CMK (cell line): ENCODE measurements at regions not wholly inside any gene's neighbourhood (a gene's known extent, or its start where the extent isn't known, plus 50 kb on each side); places are given as distances from the start of the nearest gene placed in this dataset.

Source experiments
- DNase-seq: peaks from one replicate; pipeline ENCODE4 v3.0.0-alpha.2; 2010; ENCODE audit warnings: low read depth

GRCh38 chr4:36719425-36719824 lies 438.0 kb downstream of the DTHD1 start:
- DNase-seq = no peak

- DNase-seq = no peak
Measured at GRCh38 chr4:36722986-36723385, 441.6 kb downstream of the DTHD1 start.

GRCh38 chr4:36734334-36734733 lies 452.9 kb downstream of the DTHD1 start:
- no peak for DNase-seq

- no peak for DNase-seq
Measured at GRCh38 chr4:36737691-36738090, 456.3 kb downstream of the DTHD1 start.

GRCh38 chr4:36740796-36741310 lies 459.4 kb downstream of the DTHD1 start:
- no peak for DNase-seq

- no peak for DNase-seq
Measured at GRCh38 chr4:36747277-36748129, 466.1 kb downstream of the DTHD1 start.

GRCh38 chr4:36753048-36753447 lies 471.6 kb downstream of the DTHD1 start:
- no peak for DNase-seq

GRCh38 chr4:36757580-36758311 lies 476.3 kb downstream of the DTHD1 start:
- DNase-seq = no peak

- no peak for DNase-seq
Measured at GRCh38 chr4:36758312-36759178, 477.1 kb downstream of the DTHD1 start.

GRCh38 chr4:36761607-36762006 lies 480.2 kb downstream of the DTHD1 start:
- DNase-seq = no peak

GRCh38 chr4:36763814-36764213 lies 480.7 kb upstream of the NWD2 start:
- no peak for DNase-seq

- no peak for DNase-seq
Measured at GRCh38 chr4:36767596-36767995, 476.9 kb upstream of the NWD2 start.

- no peak for DNase-seq
Measured at GRCh38 chr4:36771411-36772153, 473.0 kb upstream of the NWD2 start.

- no peak for DNase-seq
Measured at GRCh38 chr4:36772154-36772516, 472.4 kb upstream of the NWD2 start.

- DNase-seq = no peak
Measured at GRCh38 chr4:36773467-36773866, 471.1 kb upstream of the NWD2 start.

- DNase-seq = no peak
Measured at GRCh38 chr4:36775544-36775943, 469.0 kb upstream of the NWD2 start.

GRCh38 chr4:36779601-36780000 lies 464.9 kb upstream of the NWD2 start:
- DNase-seq = no peak

- no peak for DNase-seq
Measured at GRCh38 chr4:36785973-36786372, 458.6 kb upstream of the NWD2 start.

GRCh38 chr4:36786519-36786918 lies 458.0 kb upstream of the NWD2 start:
- no peak for DNase-seq

- DNase-seq = no peak
Measured at GRCh38 chr4:36794716-36795115, 449.8 kb upstream of the NWD2 start.

GRCh38 chr4:36812149-36812548 lies 432.4 kb upstream of the NWD2 start:
- no peak for DNase-seq

GRCh38 chr4:36815536-36815935 lies 429.0 kb upstream of the NWD2 start:
- DNase-seq = no peak
